HepG2 (cell line): ENCODE measurements at regions not wholly inside any gene's neighbourhood (a gene's known extent, or its start where the extent isn't known, plus 50 kb on each side); places are given as distances from the start of the nearest gene placed in this dataset.

ENCODE experiments used
- ATAC-seq: fragments of 200-7000 bp; cut with Tn5 transposase; 3 replicates; pipeline ENCODE4 v1.9.1; 2020; ENCODE audit warnings: mild to moderate bottlenecking, moderate library complexity
- BruUV-seq: library from RNA; stranded (reverse); fragments of 400-500 nt; replicated peaks from 2 replicates; lab custom pipeline; 2021; lab: Mats Ljungman, UMichigan
- CTCF ChIA-PET: fragments of 300-600 bp; formaldehyde crosslinking; extraction: SDS; loops from one replicate; lab custom pipeline; 2021; ENCODE audit warnings: low total read pairs, inconsistent platforms, low intra/inter-chr PET ratio; lab: Yijun Ruan, JAX
- POLR2A ChIA-PET: fragments of 350-600 bp; sonication (Branson Sonifier 250); formaldehyde crosslinking; loops from one replicate; lab custom pipeline; 2020; ENCODE audit warnings: antibody characterized with exemption, inconsistent platforms; lab: Yijun Ruan, JAX
- DNase-seq: peaks from one replicate; pipeline ENCODE4 v3.0.0-alpha.2; 2015; ENCODE audit warnings: low spot score
- FAIRE-seq: peaks from 3 replicates; lab custom pipeline; 2011; peaks lifted over from hg19 to GRCh38; lab: Jason Lieb, UNC
- H2AFZ ChIP-seq: one replicate; pipeline ENCODE4 v1.6.1; 2011; ENCODE audit warnings: low read length, inconsistent platforms
- H3K27ac ChIP-seq: fragments of 300-600 bp; 3 replicates; pipeline ENCODE4 v1.8.0; 2011; ENCODE audit warnings: mixed run types, mild to moderate bottlenecking, mixed read lengths, low read length, inconsistent platforms; ENCODE audit not compliant: insufficient read depth; ENCODE audit errors: extremely low read length
- H3K27me3 ChIP-seq, 2 experiments: fragments of 200-600 bp in 1 of 2; 2 replicates in 1 of 2; 3 replicates in 1 of 2; pipeline versions ENCODE4 v1.6.0 to v1.8.0; 2011; ENCODE audit warnings: low read length in 2 of 2, mild to moderate bottlenecking in 2 of 2, moderate library complexity in 2 of 2, inconsistent platforms in 1 of 2; ENCODE audit not compliant: insufficient read depth in 2 of 2, control insufficient read depth in 1 of 2
- H3K36me3 ChIP-seq, 2 experiments: fragments of 200-600 bp in 1 of 2; replicated peaks in 1 of 2; 2 replicates in 1 of 2; 3 replicates in 1 of 2; pipeline versions ENCODE4 v1.5.1 to v1.8.0; 2011; ENCODE audit warnings: low read length in 2 of 2, inconsistent platforms in 1 of 2; ENCODE audit not compliant: insufficient read depth in 2 of 2, control insufficient read depth in 1 of 2
- H3K4me1 ChIP-seq: 2 replicates; pipeline ENCODE4 v1.5.1; 2012; ENCODE audit warnings: low read length, inconsistent platforms; ENCODE audit not compliant: insufficient read depth
- H3K4me2 ChIP-seq: 2 replicates; pipeline ENCODE4 v1.6.0; 2011; ENCODE audit warnings: low read depth, low read length, inconsistent platforms
- H3K4me3 ChIP-seq, 3 experiments: fragments of 200-600 bp in 1 of 3; sonication (generic), shearing (Covaris generic) in 1 of 3; replicated peaks in 1 of 3; 2 replicates each; pipeline ENCODE4 v1.5.1; 2011 to 2016; ENCODE audit warnings: low read length in 3 of 3, inconsistent platforms in 2 of 3, low read depth in 2 of 3, mild to moderate bottlenecking in 2 of 3, control low read depth in 1 of 3, mixed read lengths in 1 of 3; ENCODE audit not compliant: insufficient read depth in 1 of 3
- H3K79me2 ChIP-seq: one replicate; pipeline ENCODE4 v1.6.1; 2011; ENCODE audit warnings: low read length, inconsistent platforms; ENCODE audit not compliant: insufficient read depth
- H3K9ac ChIP-seq: 2 replicates; pipeline ENCODE4 v1.6.0; 2011; ENCODE audit warnings: mild to moderate bottlenecking, low read depth, low read length, inconsistent platforms; ENCODE audit not compliant: insufficient read depth
- H3K9me3 ChIP-seq: 2 replicates; pipeline ENCODE4 v1.5.1; 2012; ENCODE audit warnings: mild to moderate bottlenecking, low read length
- H4K20me1 ChIP-seq: 2 replicates; pipeline ENCODE4 v1.6.0; 2011; ENCODE audit warnings: inconsistent platforms, mild to moderate bottlenecking, low read length, moderate library complexity; ENCODE audit not compliant: insufficient read depth
- ADNP ChIP-seq: sonication (generic); formaldehyde crosslinking; IDR thresholded peaks from 2 replicates; pipeline ENCODE4 v1.4.0; 2020; ENCODE audit warnings: missing genetic modification reagents
- KDM2A ChIP-seq: sonication (generic); formaldehyde crosslinking; IDR thresholded peaks from 2 replicates; pipeline ENCODE4 v1.4.0; 2020; ENCODE audit warnings: low read depth, missing genetic modification reagents, borderline replicate concordance
- KIAA2018 ChIP-seq: sonication (generic); formaldehyde crosslinking; IDR thresholded peaks from 2 replicates; pipeline ENCODE4 v1.5.0; 2020; ENCODE audit warnings: mild to moderate bottlenecking, missing genetic modification reagents, borderline replicate concordance
- MAF1 ChIP-seq: sonication (generic); formaldehyde crosslinking; IDR thresholded peaks from 2 replicates; pipeline ENCODE4 v1.5.0; 2020; ENCODE audit warnings: missing genetic modification reagents, borderline replicate concordance
- MBD4 ChIP-seq: IDR thresholded peaks from 2 replicates; pipeline ENCODE4 v1.6.1; 2012; ENCODE audit warnings: low read length, inconsistent platforms, borderline replicate concordance
- POLR2A ChIP-seq, 2 experiments: IDR thresholded peaks; 2 replicates each; pipeline ENCODE4 v1.6.1; 2011; ENCODE audit warnings: low read depth in 2 of 2, low read length in 2 of 2, mild to moderate bottlenecking in 1 of 2, moderate library complexity in 1 of 2; ENCODE audit not compliant: insufficient read depth in 1 of 2
- ZFP41 ChIP-seq: sonication (generic); formaldehyde crosslinking; IDR thresholded peaks from 2 replicates; pipeline ENCODE4 v1.4.0; 2020; ENCODE audit warnings: mild to moderate bottlenecking, missing genetic modification reagents, borderline replicate concordance
- ZNF337 ChIP-seq: sonication (generic); formaldehyde crosslinking; IDR thresholded peaks from 2 replicates; pipeline ENCODE4 v1.5.1; 2020; ENCODE audit warnings: missing genetic modification reagents, low read depth, mild to moderate bottlenecking, borderline replicate concordance
- ZNF547 ChIP-seq: sonication (generic); formaldehyde crosslinking; IDR thresholded peaks from 2 replicates; pipeline ENCODE4 v1.5.1; 2020; ENCODE audit warnings: mild to moderate bottlenecking, missing genetic modification reagents
- ZNF83 ChIP-seq: sonication (generic); formaldehyde crosslinking; IDR thresholded peaks from 2 replicates; pipeline ENCODE4 v1.4.0; 2020; ENCODE audit warnings: missing genetic modification reagents, mild to moderate bottlenecking, borderline replicate concordance
- WGBS: methylation state at CpG from one replicate; pipeline ENCODE4 v1.1.6; 2017; ENCODE audit warnings: low lambda C conversion rate; 5-methylcytosine and 5-hydroxymethylcytosine counted together
- in situ Hi-C: cut with HindIII; loops from 2 replicates; pipeline ENCODE4 v1.10.0; 2017; ENCODE audit warnings: low pct_unique_long_range_greater_than_20kb; ENCODE audit not compliant: extremely low pct_ligation_motif_present
- intact Hi-C: fragments of 100-400 bp; cut with micrococcal nuclease; formaldehyde crosslinking; loops from one replicate; pipeline ENCODE4 v1.10.0; 2022; ENCODE audit not compliant: unreplicated experiment
- TF ChIP-seq, protein P1 (sequence below): sonication (generic); formaldehyde crosslinking; IDR thresholded peaks from 2 replicates; pipeline ENCODE4 v1.4.0; 2020; ENCODE audit warnings: mild to moderate bottlenecking, missing genetic modification reagents

GRCh38 chr13:21872795-21873194 lies 201.9 kb downstream of the FGF9 start:
- Histone ChIP-seq H2AFZ (no peak overlapping the region), H3K79me2 (no peaks in the 10 kb centered on the region), H3K4me2 (no peak overlapping the region), H3K4me1 (peaks cover 31% of the 10 kb centered on the region), H3K4me3 (no peak overlapping the region), H4K20me1 (no peaks in the 10 kb centered on the region), H3K9me3 (no peaks in the 10 kb centered on the region), H3K27me3 (peaks cover 0 to 6% of the 10 kb centered on the region in 2 experiments; a peak in 1 of 5 replicates), H3K27ac (no peak overlapping the region), H3K36me3 (no peaks in the 10 kb centered on the region), H3K9ac (no peak overlapping the region)
- BruUV-seq: no TSS peak
- 29% methylated on average over 5 of the region's 5 CpGs for WGBS
- DNase-seq: no peak
- intact Hi-C loops: no loop called here
- FAIRE-seq: no peak
- in situ Hi-C loops: no loop called here
- ChIA-PET CTCF (no interaction called here), POLR2A (no interaction called here)
- TF ChIP-seq KIAA2018 (no peak), ZNF83 (CRISPR knock-in tag) (no peak), ZFP41 (CRISPR knock-in tag) (no peak), ZNF547 (no peak), MBD4 (no peak), ZNF337 (CRISPR knock-in tag) (no peak), MAF1 (CRISPR knock-in tag) (no peak), POLR2A (IDR thresholded peaks at IDR 0.05; ENCODE audit: insufficient read depth in 1 of 2, low read depth in 2 of 2, low read length in 2 of 2) (no peak), ADNP (CRISPR knock-in tag) (no peak), KDM2A (CRISPR knock-in tag) (no peak)
- TF ChIP-seq, protein P1, sequence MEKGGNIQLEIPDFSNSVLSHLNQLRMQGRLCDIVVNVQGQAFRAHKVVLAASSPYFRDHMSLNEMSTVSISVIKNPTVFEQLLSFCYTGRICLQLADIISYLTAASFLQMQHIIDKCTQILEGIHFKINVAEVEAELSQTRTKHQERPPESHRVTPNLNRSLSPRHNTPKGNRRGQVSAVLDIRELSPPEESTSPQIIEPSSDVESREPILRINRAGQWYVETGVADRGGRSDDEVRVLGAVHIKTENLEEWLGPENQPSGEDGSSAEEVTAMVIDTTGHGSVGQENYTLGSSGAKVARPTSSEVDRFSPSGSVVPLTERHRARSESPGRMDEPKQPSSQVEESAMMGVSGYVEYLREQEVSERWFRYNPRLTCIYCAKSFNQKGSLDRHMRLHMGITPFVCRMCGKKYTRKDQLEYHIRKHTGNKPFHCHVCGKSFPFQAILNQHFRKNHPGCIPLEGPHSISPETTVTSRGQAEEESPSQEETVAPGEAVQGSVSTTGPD (CRISPR knock-in tag): no peak
- ATAC-seq: no peak
